ENCODE measurements at regions not wholly inside any gene's neighbourhood (a gene's known extent, or its start where the extent isn't known, plus 50 kb on each side); places are given as distances from the start of the nearest gene placed in this dataset.

GRCh38 chr2:12514168-12514567 lies 202.6 kb upstream of the TRIB2 start:
- TF ChIP-seq CTCF (conservative IDR thresholded peaks at IDR 0.05; ENCODE audit: low read length) (no peak), EZH2phosphoT487 (IDR thresholded peaks at IDR 0.05; ENCODE audit: borderline replicate concordance, low read depth, low read length) (no peak)
